ENCODE measurements at regions not wholly inside any gene's neighbourhood (a gene's known extent, or its start where the extent isn't known, plus 50 kb on each side); places are given as distances from the start of the nearest gene placed in this dataset.
"Not testable (repeated sequence)": the region's sequence is repeated elsewhere in the genome, so short reads cannot be mapped to it uniquely, and the experiment has no call there.

DNA sequence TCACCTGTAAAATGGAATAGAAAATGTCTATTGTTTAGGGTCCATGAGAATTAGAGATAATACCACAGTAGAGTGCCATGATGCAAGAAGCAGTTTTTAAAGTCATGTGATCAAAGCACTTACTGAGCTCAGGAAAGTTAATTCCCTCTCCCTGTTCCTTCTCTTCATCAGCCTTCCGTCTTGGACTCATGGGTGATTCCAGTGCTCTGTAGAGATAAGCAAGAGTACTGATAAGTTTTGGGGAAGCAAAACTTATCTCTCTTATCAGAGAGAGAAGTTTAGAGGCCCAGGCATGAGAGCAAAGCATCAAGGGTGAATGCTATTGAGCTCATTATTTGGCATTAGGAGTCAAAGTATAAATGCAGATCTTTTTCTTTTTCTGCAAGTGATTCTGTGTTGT lies 410.1 kb downstream of the AGTPBP1 start:
- DNase-seq (ENCODE audit: low read depth), result no peak

DNA sequence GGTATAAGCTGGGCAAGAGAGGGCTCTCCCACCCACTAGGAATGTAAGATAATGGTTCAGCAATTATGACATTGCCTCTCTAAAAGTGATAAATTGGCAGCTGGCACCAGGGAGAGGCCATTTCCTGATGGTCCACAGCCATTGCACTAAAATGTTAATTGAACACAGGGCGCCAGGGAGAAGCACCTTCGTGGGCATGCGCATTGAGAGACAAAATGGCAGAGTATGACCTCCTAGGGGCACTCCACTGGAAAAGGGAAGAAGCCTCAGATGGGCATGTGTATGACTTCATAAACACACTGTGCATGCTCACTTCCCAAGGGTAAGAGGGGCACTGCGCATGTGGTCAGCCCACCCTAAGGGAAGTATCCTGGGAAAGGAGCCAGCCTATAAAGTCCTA lies 419.2 kb downstream of the AGTPBP1 start:
- DNase-seq (ENCODE audit: low read depth), result no peak

DNA sequence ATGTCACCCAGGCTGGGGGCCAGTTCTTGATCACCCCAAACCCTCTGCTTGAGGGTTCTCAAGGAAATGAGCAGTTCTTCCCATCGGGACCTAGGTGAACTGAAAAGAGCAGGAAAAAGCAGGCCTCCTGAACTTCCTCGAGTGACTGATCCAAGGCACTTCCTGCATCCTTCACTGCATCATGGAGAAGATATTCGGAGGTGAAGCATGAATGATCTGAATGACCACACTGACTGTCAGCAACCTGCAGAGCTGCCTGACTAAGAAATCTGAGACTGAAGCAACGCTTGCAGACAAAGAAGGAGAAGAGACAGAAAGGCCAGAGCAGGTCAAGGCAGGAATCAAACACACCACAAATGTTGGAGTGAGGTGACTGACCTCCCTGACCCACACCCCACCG lies 420.2 kb downstream of the AGTPBP1 start:
- no peak for DNase-seq (ENCODE audit: low read depth)

DNA sequence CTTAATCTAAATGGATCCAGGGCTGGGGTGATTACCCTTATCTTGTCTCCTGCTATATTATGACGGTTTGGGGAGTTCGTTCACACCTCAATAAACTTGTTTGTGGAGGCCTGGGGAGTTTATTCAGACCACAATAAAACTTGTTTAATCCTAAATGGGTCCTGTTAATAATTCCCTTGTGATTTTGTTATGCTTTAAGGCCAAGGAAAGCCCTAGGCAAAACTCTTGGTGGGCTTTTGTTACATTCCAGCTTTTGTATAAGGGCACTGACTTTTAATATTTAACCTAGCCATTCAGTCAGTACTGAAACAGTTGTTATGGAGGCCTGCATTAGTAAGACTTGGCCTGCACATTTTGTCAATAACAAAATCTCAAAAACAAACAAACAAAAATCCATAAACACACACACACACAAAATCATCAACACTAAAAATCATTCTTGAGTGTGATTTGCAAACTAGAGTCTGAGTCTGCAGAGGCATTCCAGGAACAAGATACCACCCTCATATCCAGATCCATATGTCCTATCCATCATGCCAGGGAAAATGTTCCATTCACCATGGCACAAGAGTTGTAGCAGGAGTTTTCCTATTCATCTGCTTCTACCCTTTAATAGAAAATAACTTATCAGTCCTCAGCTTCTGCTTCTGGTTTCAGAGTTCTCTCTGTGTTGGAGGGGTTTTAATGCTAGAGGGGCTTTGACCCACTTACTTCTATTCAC lies 421.7 kb downstream of the AGTPBP1 start:
- no peak for DNase-seq (ENCODE audit: low read depth)

- DNase-seq (ENCODE audit: low read depth), result not testable (repeated sequence)
Observed at GRCh38 chr9:85315535-85315934, 426.2 kb downstream of the AGTPBP1 start.

DNA sequence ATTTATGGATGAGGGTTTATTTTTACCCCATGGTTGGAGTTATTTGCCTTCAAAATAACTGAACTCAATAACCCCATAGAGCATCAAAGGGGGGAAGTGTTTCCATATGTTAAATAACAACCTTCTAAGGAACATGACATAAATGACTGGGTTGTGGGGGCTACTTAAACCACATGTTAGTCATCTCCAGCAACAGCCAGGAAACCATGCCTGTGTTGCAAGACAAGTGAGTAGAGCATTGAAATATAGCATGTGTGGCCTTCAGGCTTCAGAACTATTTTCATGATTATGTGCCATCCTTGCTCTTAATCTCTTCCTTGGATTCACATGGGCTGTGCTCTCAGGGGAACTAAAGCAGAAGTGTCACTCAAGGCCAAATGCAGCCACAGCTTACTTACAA lies 431.2 kb downstream of the AGTPBP1 start:
- no peak for DNase-seq (ENCODE audit: low read depth)

DNA sequence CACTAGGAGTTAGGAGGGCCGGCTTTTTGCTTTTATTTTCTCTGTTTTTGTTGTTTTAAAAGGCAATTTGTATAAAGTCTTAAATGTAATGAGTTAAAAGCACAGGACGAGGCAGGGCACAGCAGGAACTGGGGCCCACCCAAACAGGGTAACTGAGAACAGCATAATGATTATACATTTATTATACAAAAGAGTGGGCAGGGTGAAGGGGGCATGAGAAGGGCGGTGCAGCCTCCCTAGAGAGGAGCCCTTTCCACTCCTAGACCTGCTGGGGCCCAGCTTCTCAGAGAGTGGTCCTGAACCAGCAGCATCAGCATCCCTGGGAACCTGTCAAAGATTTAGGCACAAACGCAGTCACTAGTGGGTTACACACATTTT lies 438.0 kb downstream of the AGTPBP1 start:
- no peak for DNase-seq (ENCODE audit: low read depth)

GRCh38 chr9:85302938-85303756 lies 438.6 kb downstream of the AGTPBP1 start:
- DNase-seq (ENCODE audit: low read depth), result no peak

- DNase-seq (ENCODE audit: low read depth), result no peak
Observed at GRCh38 chr9:85298499-85298898, 443.3 kb downstream of the AGTPBP1 start.

- DNase-seq (ENCODE audit: low read depth), result not testable (repeated sequence)
Observed at GRCh38 chr9:85295244-85295643, 446.5 kb downstream of the AGTPBP1 start.

DNA sequence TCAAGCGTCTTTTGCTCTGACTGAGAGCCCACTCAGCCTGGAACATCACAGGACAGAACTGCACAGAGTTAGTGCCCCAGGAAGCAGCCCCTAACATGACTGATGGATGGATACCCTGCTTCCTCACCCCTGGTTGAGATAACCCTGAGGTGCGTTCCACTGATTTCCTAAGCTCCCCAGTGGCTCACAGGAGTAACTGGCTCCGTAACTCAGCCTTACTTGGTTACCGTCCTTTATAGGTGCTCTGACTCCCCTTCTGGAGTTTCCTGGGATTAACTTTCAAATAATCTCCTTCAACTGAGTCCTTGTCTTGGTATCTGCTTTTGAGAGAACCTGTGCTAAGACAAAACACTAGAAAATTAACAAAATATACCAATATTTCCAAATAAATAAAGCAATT lies 449.5 kb downstream of the AGTPBP1 start:
- no peak for DNase-seq (ENCODE audit: low read depth)

GRCh38 chr9:85291266-85291665 lies 450.5 kb downstream of the AGTPBP1 start:
- no peak for DNase-seq (ENCODE audit: low read depth)

GRCh38 chr9:85290019-85290418 lies 451.7 kb downstream of the AGTPBP1 start:
- no peak for DNase-seq (ENCODE audit: low read depth)

DNA sequence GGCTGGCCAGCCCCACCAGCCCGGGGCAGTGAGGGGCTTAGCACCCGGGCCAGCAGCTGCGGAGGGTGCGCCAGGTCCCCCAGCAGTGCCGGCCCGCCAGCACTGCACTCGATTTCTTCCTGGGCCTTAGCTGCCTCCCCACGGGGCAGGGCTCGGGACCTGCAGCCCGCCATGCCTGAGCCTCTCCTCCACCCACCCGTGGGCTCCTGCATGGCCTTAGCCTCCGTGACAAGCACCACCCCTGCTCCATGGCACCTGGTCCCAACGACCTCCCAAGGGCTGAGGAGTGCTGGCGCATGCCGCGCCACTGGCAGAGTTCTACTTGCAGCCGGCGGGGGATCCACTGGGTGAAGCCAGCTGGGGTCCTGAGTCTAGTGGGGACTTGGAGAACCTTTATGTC lies 452.6 kb downstream of the AGTPBP1 start:
- DNase-seq (ENCODE audit: low read depth), result no peak

- no peak for DNase-seq (ENCODE audit: low read depth)
Observed at GRCh38 chr9:85283421-85283820, 458.3 kb downstream of the AGTPBP1 start.

DNA sequence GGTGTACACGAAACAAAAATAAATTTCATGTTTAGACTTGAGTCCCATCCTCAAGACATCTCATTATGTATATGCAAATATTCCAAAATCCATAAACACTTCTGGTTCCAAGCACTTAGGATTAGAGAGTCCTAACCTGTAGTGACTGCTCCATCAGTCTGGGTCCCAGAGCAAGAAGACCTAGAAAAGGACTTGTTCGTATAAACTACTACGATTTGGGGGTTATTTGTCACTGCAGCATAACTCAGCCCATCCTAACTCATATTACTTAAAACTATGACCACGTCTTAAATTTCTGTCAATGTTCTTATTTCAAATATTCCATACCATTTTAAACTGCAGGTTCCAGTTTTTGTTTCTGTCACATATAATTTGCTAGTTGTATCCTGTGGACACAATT lies 463.0 kb downstream of the AGTPBP1 start:
- no peak for DNase-seq (ENCODE audit: low read depth)

DNA sequence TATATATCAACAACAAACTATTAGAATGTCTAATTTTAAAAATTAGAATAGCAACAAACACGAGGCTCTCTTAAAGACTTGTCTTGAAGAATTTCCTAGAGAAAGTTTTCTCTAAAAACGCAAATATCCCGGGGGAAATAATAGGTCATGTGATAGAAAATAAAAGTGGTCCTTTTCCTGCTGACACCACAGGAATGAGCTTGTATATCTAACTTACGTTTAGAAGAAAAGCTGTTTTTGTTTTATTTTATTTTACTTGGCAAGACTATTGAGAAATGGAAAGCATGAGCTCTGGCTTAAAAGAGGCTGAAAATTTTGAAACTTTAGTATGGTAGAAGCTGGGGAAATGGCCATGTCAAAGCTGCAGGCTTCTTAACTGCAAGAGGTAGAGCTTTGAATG lies 465.0 kb downstream of the AGTPBP1 start:
- no peak for DNase-seq (ENCODE audit: low read depth)

- DNase-seq (ENCODE audit: low read depth), result no peak
Observed at GRCh38 chr9:85269811-85270210, 471.9 kb downstream of the AGTPBP1 start.

- DNase-seq (ENCODE audit: low read depth), result no peak
Observed at GRCh38 chr9:85268131-85268530, 473.6 kb downstream of the AGTPBP1 start.

DNA sequence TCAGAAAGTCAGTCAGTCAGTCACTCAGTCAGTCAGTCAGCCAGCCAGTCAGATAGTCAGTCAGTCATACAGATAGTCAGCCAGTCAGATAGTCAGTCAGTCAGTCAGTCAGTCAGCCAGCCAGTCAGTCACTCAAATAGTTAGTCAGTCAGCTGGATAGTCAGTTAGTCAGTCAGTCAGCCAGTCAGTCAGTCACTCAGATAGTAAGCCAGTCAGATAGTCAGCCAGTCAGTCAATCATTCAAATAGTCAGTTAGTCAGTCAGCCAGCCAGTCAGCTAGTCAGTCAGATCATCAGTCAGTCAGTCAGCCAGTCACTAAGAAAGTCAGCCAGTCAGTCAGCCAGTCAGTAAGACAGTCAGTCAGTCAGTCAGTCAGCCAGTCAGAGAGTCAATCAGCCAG lies 477.1 kb downstream of the AGTPBP1 start:
- no peak for DNase-seq (ENCODE audit: low read depth)

GRCh38 chr9:85263288-85263687 lies 478.5 kb downstream of the AGTPBP1 start:
- no peak for DNase-seq (ENCODE audit: low read depth)

DNA sequence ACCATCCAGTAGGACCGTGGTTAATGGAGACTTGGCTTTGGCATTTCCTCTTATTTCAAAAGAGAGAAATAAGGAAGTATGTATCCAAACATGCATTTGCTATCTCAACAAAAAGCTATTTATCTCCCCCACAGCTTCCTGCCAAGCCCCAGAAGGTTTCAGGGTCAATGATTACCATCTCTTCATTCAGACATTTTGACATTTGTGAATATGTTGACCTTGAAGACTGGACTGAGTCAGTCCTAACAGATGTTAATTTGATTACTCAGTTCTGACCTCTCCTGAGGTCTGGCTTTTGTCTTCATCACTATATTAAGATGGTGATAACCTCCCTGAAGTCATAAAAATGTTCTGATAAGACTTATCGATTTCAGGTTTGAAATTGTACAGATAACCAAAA lies 479.4 kb downstream of the AGTPBP1 start:
- no peak for DNase-seq (ENCODE audit: low read depth)

DNA sequence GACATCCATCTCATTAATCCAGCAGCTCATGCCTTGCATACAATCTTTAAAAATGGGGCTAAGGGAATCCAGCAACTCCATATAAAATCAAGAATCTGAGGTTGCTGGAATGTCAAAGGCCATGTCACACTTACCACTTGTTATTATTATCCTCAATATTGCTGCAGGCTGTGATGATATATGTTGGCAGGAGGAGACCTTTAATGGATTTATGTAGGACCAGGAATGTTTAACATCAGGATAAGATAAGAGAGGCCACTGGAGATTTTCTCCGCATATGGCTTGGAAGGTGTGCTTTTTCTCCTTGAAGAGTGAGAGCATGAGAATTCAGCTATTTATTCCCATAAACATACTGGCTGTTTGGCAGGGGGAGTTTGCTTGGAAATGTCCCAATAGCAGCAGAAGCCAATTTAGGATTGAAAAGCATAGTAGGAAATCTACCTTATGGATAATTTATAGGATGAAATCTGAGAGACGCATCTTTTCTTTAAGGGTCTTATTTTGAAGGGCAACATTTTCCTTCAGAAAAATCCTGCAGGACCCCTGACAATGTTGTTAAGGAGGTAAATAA lies 481.4 kb downstream of the AGTPBP1 start:
- DNase-seq (ENCODE audit: low read depth), result no peak

All from fibroblast of the conjunctiva (primary cell).